Liver (tissue), 8 donors: ENCODE measurements at regions not wholly inside any gene's neighbourhood (a gene's known extent, or its start where the extent isn't known, plus 50 kb on each side); places are given as distances from the start of the nearest gene placed in this dataset.

Experiments used
- DNase-seq: peaks from one replicate; pipeline ENCODE4 v3.0.0-alpha.2; 2017; ENCODE audit warnings: low spot score
- H3K27ac ChIP-seq, 2 donors: one replicate each; pipeline ENCODE4 v1.7.0; 2013; ENCODE audit warnings: inconsistent platforms in 2 of 2, low read length in 2 of 2, control low read depth in 1 of 2, low read depth in 1 of 2, mild to moderate bottlenecking in 1 of 2
- H3K27me3 ChIP-seq, 4 donors: one replicate each; pipeline versions ENCODE4 v1.6.1 to v1.7.0; 2013; ENCODE audit warnings: low read length in 3 of 4, inconsistent platforms in 1 of 4, mild to moderate bottlenecking in 1 of 4, moderate library complexity in 1 of 4; ENCODE audit not compliant: control insufficient read depth in 4 of 4, insufficient read depth in 4 of 4
- H3K36me3 ChIP-seq, 4 donors: one replicate each; pipeline versions ENCODE4 v1.6.1 to v1.7.0; 2013; ENCODE audit warnings: low read length in 3 of 4, mild to moderate bottlenecking in 3 of 4, low read depth in 1 of 4, moderate library complexity in 1 of 4; ENCODE audit not compliant: control insufficient read depth in 4 of 4, insufficient read depth in 3 of 4
- H3K4me1 ChIP-seq, 4 donors: one replicate each; pipeline versions ENCODE4 v1.6.1 to v1.7.0; 2013; ENCODE audit warnings: low read length in 3 of 4, mild to moderate bottlenecking in 3 of 4, moderate library complexity in 1 of 4; ENCODE audit not compliant: control insufficient read depth in 4 of 4, insufficient read depth in 4 of 4
- H3K4me3 ChIP-seq, 3 donors: one replicate each; pipeline versions ENCODE4 v1.6.1 to v1.7.0; 2013; ENCODE audit warnings: low read length in 3 of 3, control low read depth in 1 of 3, low read depth in 1 of 3, mild to moderate bottlenecking in 1 of 3
- H3K9ac ChIP-seq, 2 donors: one replicate each; pipeline ENCODE4 v1.7.0; 2013; ENCODE audit warnings: low read length in 2 of 2, mild to moderate bottlenecking in 2 of 2, moderate library complexity in 2 of 2, control low read depth in 1 of 2, low read depth in 1 of 2
- H3K9me3 ChIP-seq, 4 donors: one replicate each; pipeline versions ENCODE4 v1.6.1 to v1.7.0; 2013; ENCODE audit warnings: low read length in 3 of 4; ENCODE audit not compliant: control insufficient read depth in 4 of 4
- ATF3 ChIP-seq: IDR thresholded peaks from 2 replicates; pipeline ENCODE4 v1.6.1; 2016; ENCODE audit warnings: antibody characterized with exemption
- CTCF ChIP-seq: fragments of 150-350 bp; IDR thresholded peaks from 2 replicates; pipeline ENCODE4 v1.5.1; 2017; ENCODE audit warnings: improper control_type of control experiment, low read depth, low read length; ENCODE audit not compliant: missing input control
- EGR1 ChIP-seq, 2 donors: IDR thresholded peaks; 2 replicates each; pipeline ENCODE4 v1.6.1; 2016 to 2018; ENCODE audit warnings: antibody characterized with exemption in 2 of 2, low read depth in 2 of 2
- FOXA1 ChIP-seq: IDR thresholded peaks from 2 replicates; pipeline ENCODE4 v1.6.1; 2016; ENCODE audit warnings: antibody characterized with exemption
- FOXA2 ChIP-seq: IDR thresholded peaks from 2 replicates; pipeline ENCODE4 v1.6.1; 2016; ENCODE audit warnings: antibody characterized with exemption
- GABPA ChIP-seq, 2 donors: IDR thresholded peaks in 1 of 2; conservative IDR thresholded peaks in 1 of 2; 2 replicates each; pipeline ENCODE4 v1.6.1; 2016; ENCODE audit warnings: antibody characterized with exemption in 2 of 2, mild to moderate bottlenecking in 1 of 2, moderate library complexity in 1 of 2
- HNF4A ChIP-seq, 2 donors: conservative IDR thresholded peaks; 2 replicates each; pipeline ENCODE4 v1.6.1; 2016; ENCODE audit warnings: antibody characterized with exemption in 2 of 2, mild to moderate bottlenecking in 2 of 2
- HNF4G ChIP-seq: IDR thresholded peaks from 2 replicates; pipeline ENCODE4 v1.6.1; 2016; ENCODE audit warnings: antibody characterized with exemption
- JUND ChIP-seq, 2 donors: IDR thresholded peaks; 2 replicates each; pipeline ENCODE4 v1.6.1; 2016; ENCODE audit warnings: antibody characterized with exemption in 2 of 2
- MAX ChIP-seq: IDR thresholded peaks from 2 replicates; pipeline ENCODE4 v1.6.1; 2016; ENCODE audit warnings: antibody characterized with exemption
- NR2F2 ChIP-seq: IDR thresholded peaks from 2 replicates; pipeline ENCODE4 v1.6.1; 2016; ENCODE audit warnings: antibody characterized with exemption
- RAD21 ChIP-seq, 2 donors: IDR thresholded peaks; 2 replicates each; pipeline ENCODE4 v1.6.1; 2016; ENCODE audit warnings: antibody characterized with exemption in 2 of 2, mild to moderate bottlenecking in 2 of 2
- REST ChIP-seq: IDR thresholded peaks from 2 replicates; pipeline ENCODE4 v1.6.1; 2016; ENCODE audit warnings: antibody characterized with exemption, mild to moderate bottlenecking
- RXRA ChIP-seq, 2 donors: IDR thresholded peaks; 2 replicates each; pipeline ENCODE4 v1.6.1; 2017 to 2018; ENCODE audit warnings: antibody characterized with exemption in 2 of 2, mild to moderate bottlenecking in 1 of 2
- SP1 ChIP-seq: IDR thresholded peaks from 2 replicates; pipeline ENCODE4 v1.6.1; 2018; ENCODE audit warnings: antibody characterized with exemption, mild to moderate bottlenecking
- TAF1 ChIP-seq: conservative IDR thresholded peaks from 2 replicates; pipeline ENCODE4 v1.6.1; 2016; ENCODE audit warnings: antibody characterized with exemption, mild to moderate bottlenecking
- YY1 ChIP-seq: IDR thresholded peaks from 2 replicates; pipeline ENCODE4 v1.6.1; 2016; ENCODE audit warnings: antibody characterized with exemption, mild to moderate bottlenecking
- ZBTB33 ChIP-seq: IDR thresholded peaks from 2 replicates; pipeline ENCODE4 v1.6.1; 2016; ENCODE audit warnings: antibody characterized with exemption
- WGBS: extraction: QIAGEN DNeasy Blood & Tissue Kit; methylation state at CpG from one replicate; pipeline ENCODE4 v1.1.7; 2013; 5-methylcytosine and 5-hydroxymethylcytosine counted together
- donor health status: healthy.
- donor health status: healthy.
- donor health status: healthy.
- donor health status: healthy.
- donor health status: healthy.

- Histone ChIP-seq H3K36me3 (no peaks in the 10 kb centered on the region), H3K27ac (no peak overlapping the region), H3K9me3 (no peaks in the 10 kb centered on the region), H3K4me3 (no peak overlapping the region), H3K4me1 (no peaks in the 10 kb centered on the region), H3K27me3 (no peaks in the 10 kb centered on the region), H3K9ac (no peak overlapping the region)
- DNase-seq, result no peak
- TF ChIP-seq RAD21 (IDR thresholded peaks at IDR 0.05) (no peak), HNF4A (conservative IDR thresholded peaks at IDR 0.05) (no peak), TAF1 (no peak), GABPA (IDR thresholded peaks at IDR 0.05 in 1 of 2, conservative IDR thresholded peaks at IDR 0.05 in 1 of 2) (no peak), HNF4G (no peak), JUND (IDR thresholded peaks at IDR 0.05) (no peak), RXRA (IDR thresholded peaks at IDR 0.05) (no peak), FOXA1 (no peak), NR2F2 (no peak), FOXA2 (no peak), REST (no peak), SP1 (no peak), ATF3 (no peak), YY1 (no peak), MAX (no peak), CTCF (no peak), EGR1 (IDR thresholded peaks at IDR 0.05; ENCODE audit: low read depth in 2 of 2) (no peak), ZBTB33 (no peak)
These were observed 74.9 kb downstream of the FASLG start for GRCh38 chr1:172733815-172734214.

GRCh38 chr1:172738389-172738788, 79.5 kb downstream of the FASLG start:
- H3K4me3 ChIP-seq, result no peak overlapping the region
- DNase-seq, result no peak
- no peak overlapping the region for H3K9ac ChIP-seq
- H3K27me3 ChIP-seq, result no peaks in the 10 kb centered on the region
- 80% methylated on average over 2 of the region's 2 CpGs for WGBS
- no peaks in the 10 kb centered on the region for H3K4me1 ChIP-seq
- no peak overlapping the region for H3K27ac ChIP-seq
- H3K9me3 ChIP-seq, result no peaks in the 10 kb centered on the region
- no peaks in the 10 kb centered on the region for H3K36me3 ChIP-seq
- no peak for TF ChIP-seq NR2F2
- no peak for TF ChIP-seq TAF1
- TF ChIP-seq YY1, result no peak
- no peak for TF ChIP-seq GABPA (IDR thresholded peaks at IDR 0.05 in 1 of 2, conservative IDR thresholded peaks at IDR 0.05 in 1 of 2)
- TF ChIP-seq SP1, result no peak
- TF ChIP-seq EGR1 (IDR thresholded peaks at IDR 0.05; ENCODE audit: low read depth in 2 of 2), result no peak
- TF ChIP-seq HNF4A (conservative IDR thresholded peaks at IDR 0.05), result no peak
- no peak for TF ChIP-seq RAD21 (IDR thresholded peaks at IDR 0.05)
- TF ChIP-seq JUND (IDR thresholded peaks at IDR 0.05), result no peak
- TF ChIP-seq ZBTB33, result no peak
- TF ChIP-seq FOXA2, result no peak
- TF ChIP-seq RXRA (IDR thresholded peaks at IDR 0.05), result no peak
- TF ChIP-seq ATF3, result no peak
- no peak for TF ChIP-seq CTCF
- TF ChIP-seq FOXA1, result no peak
- TF ChIP-seq HNF4G, result no peak
